ENCODE measurements at regions not wholly inside any gene's neighbourhood (a gene's known extent, or its start where the extent isn't known, plus 50 kb on each side); places are given as distances from the start of the nearest gene placed in this dataset.

GRCh38 chr19:31946491-31946890 is 398.9 kb upstream of the ZNF507 start:
- DNase-seq (ENCODE audit: low read depth in 3 of 3) = no peak

- DNase-seq (ENCODE audit: low read depth in 3 of 3) = no peak
Measured at GRCh38 chr19:31947436-31948115, 397.8 kb upstream of the ZNF507 start.

GRCh38 chr19:31952693-31953092 is 392.7 kb upstream of the ZNF507 start:
- no peak for DNase-seq (ENCODE audit: low read depth in 3 of 3)

- no peak for DNase-seq (ENCODE audit: low read depth in 3 of 3)
Measured at GRCh38 chr19:31955061-31955460, 390.3 kb upstream of the ZNF507 start.

- no peak for DNase-seq (ENCODE audit: low read depth in 3 of 3)
Measured at GRCh38 chr19:31955884-31956283, 389.5 kb upstream of the ZNF507 start.

- DNase-seq (ENCODE audit: low read depth in 3 of 3) = no peak
Measured at GRCh38 chr19:31956771-31957392, 388.5 kb upstream of the ZNF507 start.

- no peak for DNase-seq (ENCODE audit: low read depth in 3 of 3)
Measured at GRCh38 chr19:31957711-31958110, 387.7 kb upstream of the ZNF507 start.

- DNase-seq (ENCODE audit: low read depth in 3 of 3) = no peak
Measured at GRCh38 chr19:31959527-31960018, 385.8 kb upstream of the ZNF507 start.

GRCh38 chr19:31960474-31960873 is 384.9 kb upstream of the ZNF507 start:
- no peak for DNase-seq (ENCODE audit: low read depth in 3 of 3)

GRCh38 chr19:31961191-31961590 is 384.2 kb upstream of the ZNF507 start:
- DNase-seq (ENCODE audit: low read depth in 3 of 3) = no peak

GRCh38 chr19:31961667-31962066 is 383.7 kb upstream of the ZNF507 start:
- DNase-seq (ENCODE audit: low read depth in 3 of 3) = no peak

GRCh38 chr19:31962561-31962996 is 382.8 kb upstream of the ZNF507 start:
- DNase-seq (ENCODE audit: low read depth in 3 of 3) = no peak

GRCh38 chr19:31963746-31964145 is 381.7 kb upstream of the ZNF507 start:
- no peak for DNase-seq (ENCODE audit: low read depth in 3 of 3)

GRCh38 chr19:31969016-31969415 is 376.4 kb upstream of the ZNF507 start:
- no peak for DNase-seq (ENCODE audit: low read depth in 3 of 3)

- no peak for DNase-seq (ENCODE audit: low read depth in 3 of 3)
Measured at GRCh38 chr19:31970027-31970461, 375.4 kb upstream of the ZNF507 start.

GRCh38 chr19:31974290-31974689 is 371.1 kb upstream of the ZNF507 start:
- DNase-seq (ENCODE audit: low read depth in 3 of 3) = no peak

GRCh38 chr19:31974941-31975340 is 370.5 kb upstream of the ZNF507 start:
- no peak for DNase-seq (ENCODE audit: low read depth in 3 of 3)

GRCh38 chr19:31975461-31975860 is 369.9 kb upstream of the ZNF507 start:
- DNase-seq (ENCODE audit: low read depth in 3 of 3) = no peak

GRCh38 chr19:31976775-31977536 is 368.5 kb upstream of the ZNF507 start:
- DNase-seq (ENCODE audit: low read depth in 3 of 3) = no peak

- no peak for DNase-seq (ENCODE audit: low read depth in 3 of 3)
Measured at GRCh38 chr19:31979362-31979761, 366.0 kb upstream of the ZNF507 start.

- DNase-seq (ENCODE audit: low read depth in 3 of 3) = no peak
Measured at GRCh38 chr19:31979949-31980670, 365.3 kb upstream of the ZNF507 start.

- no peak for DNase-seq (ENCODE audit: low read depth in 3 of 3)
Measured at GRCh38 chr19:31980796-31981195, 364.6 kb upstream of the ZNF507 start.
